Left lung (tissue), 4 donors: ENCODE measurements at regions not wholly inside any gene's neighbourhood (a gene's known extent, or its start where the extent isn't known, plus 50 kb on each side); places are given as distances from the start of the nearest gene placed in this dataset.

Source experiments
- ATAC-seq: fragments of 200-7000 bp; cut with Tn5 transposase; one replicate; pipeline ENCODE4 v1.9.1; 2020; ENCODE audit warnings: moderate library complexity
- DNase-seq, 4 donors: peaks; one replicate each; pipeline ENCODE4 v3.0.0-alpha.2; 2013 to 2020
- H3K27ac ChIP-seq, 2 donors: fragments of 200-600 bp; sonication (generic) in 1 of 2; one replicate each; pipeline versions ENCODE4 v1.5.0 to v1.8.0; 2020 to 2021
- H3K27me3 ChIP-seq, 2 donors: fragments of 200-600 bp; sonication (generic) in 1 of 2; one replicate each; pipeline versions ENCODE4 v1.5.0 to v1.8.0; 2020 to 2021
- H3K36me3 ChIP-seq, 2 donors: fragments of 200-600 bp; sonication (generic) in 1 of 2; one replicate each; pipeline versions ENCODE4 v1.5.0 to v1.8.0; 2020 to 2021
- H3K4me1 ChIP-seq, 2 donors: fragments of 200-600 bp; one replicate each; pipeline ENCODE4 v1.8.0; 2021
- H3K4me3 ChIP-seq, 2 donors: fragments of 200-600 bp; sonication (generic) in 1 of 2; one replicate each; pipeline versions ENCODE4 v1.5.0 to v1.8.0; 2020 to 2021; ENCODE audit warnings: mild to moderate bottlenecking in 1 of 2
- H3K9me3 ChIP-seq, 2 donors: fragments of 200-600 bp; sonication (generic) in 1 of 2; one replicate each; pipeline versions ENCODE4 v1.5.0 to v1.8.0; 2020 to 2021
- CTCF ChIP-seq, 2 donors: fragments of 200-600 bp; sonication (generic) in 1 of 2; IDR thresholded peaks; one replicate each; pipeline versions ENCODE4 v1.5.0 to v1.8.0; 2021; ENCODE audit warnings: antibody characterized with exemption in 2 of 2
- intact Hi-C, 2 donors: fragments of 100-400 bp; cut with DNase I; formaldehyde crosslinking; loops; one replicate each; pipeline versions ENCODE4 v1.11.2 to v1.14.2; 2022
- donor health status: DM: no; HTN: yes; CAD: no.
- donor health status: DM: no; HTN: no; CAD: no.

DNA sequence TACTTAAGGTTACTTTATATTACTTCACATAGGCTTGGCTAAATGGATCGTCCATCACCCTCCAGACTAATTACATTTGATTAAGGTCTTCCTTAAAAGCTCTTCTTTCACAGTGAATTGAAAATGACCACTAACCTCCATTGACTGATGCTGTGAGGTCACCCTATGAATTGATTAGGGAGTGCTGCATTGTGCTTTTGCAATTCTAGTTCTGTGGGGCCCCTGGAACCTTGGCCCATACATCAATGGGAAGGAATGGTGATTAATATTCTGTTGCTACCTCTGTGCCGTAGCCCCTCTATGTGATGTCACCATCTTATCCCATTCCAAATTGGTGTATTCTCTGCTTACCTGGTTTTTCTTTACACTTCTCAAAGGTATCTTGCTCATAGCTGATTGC is 682.2 kb downstream of the SQOR start:
- no peaks in the 10 kb centered on the region for H3K27me3 ChIP-seq
- DNase-seq, result no peak
- no peaks in the 10 kb centered on the region for H3K4me1 ChIP-seq
- no peak overlapping the region for H3K4me3 ChIP-seq
- H3K9me3 ChIP-seq, result no peaks in the 10 kb centered on the region
- intact Hi-C loops, result no loop called here
- no peak overlapping the region for H3K27ac ChIP-seq
- ATAC-seq, result no peak
- TF ChIP-seq CTCF (IDR thresholded peaks at IDR 0.05), result no peak
- no peaks in the 10 kb centered on the region for H3K36me3 ChIP-seq

- intact Hi-C loops, result no loop called here
- DNase-seq (no peak), ATAC-seq (no peak)
- no peaks in the 10 kb centered on the region for H3K27me3 ChIP-seq
- H3K4me1 ChIP-seq, result no peaks in the 10 kb centered on the region
- H3K4me3 ChIP-seq, result no peak overlapping the region
- no peak for TF ChIP-seq CTCF (IDR thresholded peaks at IDR 0.05)
- no peak overlapping the region for H3K27ac ChIP-seq
- H3K36me3 ChIP-seq, result no peaks in the 10 kb centered on the region
- no peaks in the 10 kb centered on the region for H3K9me3 ChIP-seq
Measured at GRCh38 chr15:46322753-46323152, 687.9 kb downstream of the SQOR start.

DNA sequence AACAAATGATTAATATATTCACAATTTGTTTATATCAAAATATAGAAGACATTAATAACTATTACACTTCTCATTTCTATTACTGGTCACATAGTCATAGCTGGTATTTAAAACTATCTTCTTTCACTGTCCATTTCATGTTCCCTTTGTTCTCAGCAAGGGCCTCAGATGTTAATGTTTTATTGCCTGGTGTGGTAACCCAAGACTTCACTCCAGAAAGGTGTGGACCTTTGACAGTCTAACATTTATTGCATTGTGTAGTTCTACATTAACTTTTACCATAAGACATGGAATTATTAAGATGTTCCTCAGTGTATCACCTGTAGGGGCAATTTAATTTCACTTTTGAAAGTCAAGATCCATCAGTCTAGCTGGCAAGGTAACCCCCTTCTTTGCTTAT is 691.3 kb downstream of the SQOR start:
- no peaks in the 10 kb centered on the region for H3K4me1 ChIP-seq
- ATAC-seq (no peak), DNase-seq (no peak)
- H3K4me3 ChIP-seq, result no peak overlapping the region
- H3K9me3 ChIP-seq, result no peaks in the 10 kb centered on the region
- H3K36me3 ChIP-seq, result no peaks in the 10 kb centered on the region
- no peaks in the 10 kb centered on the region for H3K27me3 ChIP-seq
- TF ChIP-seq CTCF (IDR thresholded peaks at IDR 0.05), result no peak
- intact Hi-C loops, result no loop called here
- no peak overlapping the region for H3K27ac ChIP-seq

DNA sequence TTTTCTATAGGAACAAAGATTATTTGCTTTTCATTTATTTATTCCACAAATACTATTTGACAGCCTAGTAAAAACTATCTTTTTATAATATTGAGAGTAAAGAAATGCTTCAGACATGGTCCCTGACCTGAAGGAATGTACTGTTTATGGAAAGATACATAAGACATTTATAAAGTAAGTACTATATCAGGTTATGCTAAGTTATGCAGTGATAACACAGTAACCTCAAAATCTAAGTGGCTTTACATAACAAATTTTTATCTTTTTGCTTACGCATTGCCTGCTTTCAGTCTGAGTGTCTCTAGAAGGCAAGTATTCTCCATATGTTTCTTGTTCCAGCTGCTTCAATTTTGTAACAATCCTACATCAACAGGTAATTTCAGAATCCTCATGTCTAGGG is 694.0 kb downstream of the SQOR start:
- no peak overlapping the region for H3K4me3 ChIP-seq
- TF ChIP-seq CTCF (IDR thresholded peaks at IDR 0.05), result no peak

GRCh38 chr15:46329876-46330275 is 695.0 kb downstream of the SQOR start:
- no peaks in the 10 kb centered on the region for H3K27me3 ChIP-seq
- H3K4me1 ChIP-seq, result no peaks in the 10 kb centered on the region
- H3K36me3 ChIP-seq, result no peaks in the 10 kb centered on the region
- TF ChIP-seq CTCF (IDR thresholded peaks at IDR 0.05), result no peak
- intact Hi-C loops, result no loop called here
- ATAC-seq (no peak), DNase-seq (no peak)
- peaks cover 0 to 2% of the 10 kb centered on the region in 2 donors for H3K9me3 ChIP-seq
- H3K27ac ChIP-seq, result no peak overlapping the region
- no peak overlapping the region for H3K4me3 ChIP-seq

More for the DNA sequence above, 694.0 kb downstream of the SQOR start:
- Histone ChIP-seq H3K27ac (no peak overlapping the region), H3K4me1 (no peaks in the 10 kb centered on the region), H3K27me3 (no peaks in the 10 kb centered on the region), H3K9me3 (peaks cover 0 to 2% of the 10 kb centered on the region in 2 donors), H3K36me3 (no peaks in the 10 kb centered on the region)
- ATAC-seq (no peak), DNase-seq (no peak)
- intact Hi-C loops, result no loop called here
